Spleen (tissue), 11 donors: ENCODE measurements at regions not wholly inside any gene's neighbourhood (a gene's known extent, or its start where the extent isn't known, plus 50 kb on each side); places are given as distances from the start of the nearest gene placed in this dataset.

ENCODE experiments used
- DNase-seq: peaks from one replicate; pipeline ENCODE4 v3.0.0-alpha.2; 2020
- H3K27ac ChIP-seq, 8 donors: fragments of 200-600 bp; sonication (generic) in 7 of 8; 1 replicate in 4 of 8; 2 replicates in 4 of 8; pipeline versions ENCODE4 v1.5.0 to v1.8.0; 2016 to 2021; ENCODE audit warnings: inconsistent platforms in 4 of 8, mild to moderate bottlenecking in 4 of 8, moderate library complexity in 1 of 8
- H3K27me3 ChIP-seq, 7 donors: fragments of 200-600 bp; sonication (generic) in 6 of 7; replicated peaks in 1 of 7; 1 replicate in 4 of 7; 2 replicates in 3 of 7; pipeline versions ENCODE4 v1.5.0 to v1.8.0; 2016 to 2021; ENCODE audit warnings: inconsistent platforms in 3 of 7, mild to moderate bottlenecking in 1 of 7
- H3K36me3 ChIP-seq, 6 donors: fragments of 200-600 bp; sonication (generic) in 5 of 6; 1 replicate in 4 of 6; 2 replicates in 2 of 6; pipeline versions ENCODE4 v1.5.0 to v1.8.0; 2016 to 2021; ENCODE audit warnings: inconsistent platforms in 2 of 6
- H3K4me1 ChIP-seq, 6 donors: fragments of 200-600 bp; sonication (generic) in 5 of 6; 1 replicate in 3 of 6; 2 replicates in 3 of 6; pipeline versions ENCODE4 v1.5.0 to v1.8.0; 2016 to 2021; ENCODE audit warnings: inconsistent platforms in 3 of 6
- H3K4me3 ChIP-seq, 8 donors: fragments of 200-600 bp; sonication (generic) in 7 of 8; 1 replicate in 4 of 8; 2 replicates in 4 of 8; pipeline versions ENCODE4 v1.5.0 to v1.8.0; 2016 to 2021; ENCODE audit warnings: inconsistent platforms in 4 of 8, mild to moderate bottlenecking in 4 of 8, moderate library complexity in 2 of 8
- H3K9me3 ChIP-seq, 8 donors: fragments of 200-600 bp; sonication (generic) in 7 of 8; 1 replicate in 4 of 8; 2 replicates in 4 of 8; pipeline versions ENCODE4 v1.5.0 to v1.8.0; 2016 to 2021; ENCODE audit warnings: inconsistent platforms in 4 of 8
- POLR2A ChIP-seq, 3 donors: fragments of 450-650 bp; IDR thresholded peaks; one replicate each; pipeline ENCODE4 v1.5.1; 2017; ENCODE audit warnings: antibody characterized with exemption in 3 of 3, mild to moderate bottlenecking in 1 of 3
- POLR2AphosphoS5 ChIP-seq, 3 donors: sonication (generic); formaldehyde crosslinking; IDR thresholded peaks; one replicate each; pipeline ENCODE4 v1.5.1; 2017; ENCODE audit warnings: antibody characterized with exemption in 3 of 3
- WGBS, 5 donors: extraction: QIAGEN DNeasy Blood & Tissue Kit in 3 of 5; methylation state at CpG; one replicate each; pipeline versions ENCODE4 v1.1.5 to v1.1.7; 2013 to 2018; 5-methylcytosine and 5-hydroxymethylcytosine counted together
- intact Hi-C: fragments of 100-400 bp; cut with DNase I; formaldehyde crosslinking; loops from one replicate; pipeline ENCODE4 v1.15.0; 2023; ENCODE audit warnings: low total_unique reads
- TF ChIP-seq, protein P1 (sequence below), 11 experiments: fragments of 200-600 bp in 7 of 11; fragments of 450-650 bp in 4 of 11; sonication (generic) in 4 of 11; IDR thresholded peaks in 8 of 11; conservative IDR thresholded peaks in 3 of 11; 1 replicate in 7 of 11; 2 replicates in 4 of 11; pipeline versions ENCODE4 v1.4.0 to v1.8.0; 2016 to 2021; ENCODE audit warnings: antibody characterized with exemption in 11 of 11, inconsistent platforms in 4 of 11, mild to moderate bottlenecking in 1 of 11
- donor health status: healthy with polysubstance abuse.
- donor health status: DM: no; HTN: no; CAD: no; lungs with moderate emphysema.
- donor health status: DM: no; HTN: no; CAD: no.
- donor health status: Bipolar disorder and iron deficiency.
- donor health status: healthy.
- donor health status: DM: no; HTN: no; CAD: no.
- donor health status: DM: yes; HTN: yes; CAD: no.

DNA sequence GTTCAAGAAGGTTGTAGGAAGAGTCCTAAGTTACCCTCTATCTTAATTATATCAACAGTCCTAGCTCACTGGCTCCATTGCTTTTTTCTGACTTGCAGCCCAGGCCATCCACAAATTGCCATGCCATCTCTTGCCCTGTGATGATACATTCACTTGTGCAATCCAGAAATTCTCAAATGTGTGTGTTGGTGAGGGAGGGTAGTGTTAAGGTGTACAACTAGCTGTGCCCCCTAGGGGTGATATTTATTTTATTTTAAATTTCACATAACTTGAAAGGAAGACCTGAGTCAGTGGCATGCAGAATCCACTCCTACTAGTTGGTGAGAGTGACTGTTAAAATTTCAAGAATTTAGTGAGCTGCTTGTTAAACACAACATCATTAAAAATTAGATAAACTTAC is 156.1 kb upstream of the ANKRD28 start:
- Histone ChIP-seq H3K36me3 (no peaks in the 10 kb centered on the region), H3K9me3 (no peaks in the 10 kb centered on the region), H3K27ac (no peak overlapping the region), H3K4me3 (no peak overlapping the region), H3K4me1 (peaks cover 0 to 5% (median 0%) of the 10 kb centered on the region in 6 donors), H3K27me3 (no peaks in the 10 kb centered on the region)
- no peak for TF ChIP-seq POLR2AphosphoS5 (IDR thresholded peaks at IDR 0.05)
- TF ChIP-seq, protein P1, sequence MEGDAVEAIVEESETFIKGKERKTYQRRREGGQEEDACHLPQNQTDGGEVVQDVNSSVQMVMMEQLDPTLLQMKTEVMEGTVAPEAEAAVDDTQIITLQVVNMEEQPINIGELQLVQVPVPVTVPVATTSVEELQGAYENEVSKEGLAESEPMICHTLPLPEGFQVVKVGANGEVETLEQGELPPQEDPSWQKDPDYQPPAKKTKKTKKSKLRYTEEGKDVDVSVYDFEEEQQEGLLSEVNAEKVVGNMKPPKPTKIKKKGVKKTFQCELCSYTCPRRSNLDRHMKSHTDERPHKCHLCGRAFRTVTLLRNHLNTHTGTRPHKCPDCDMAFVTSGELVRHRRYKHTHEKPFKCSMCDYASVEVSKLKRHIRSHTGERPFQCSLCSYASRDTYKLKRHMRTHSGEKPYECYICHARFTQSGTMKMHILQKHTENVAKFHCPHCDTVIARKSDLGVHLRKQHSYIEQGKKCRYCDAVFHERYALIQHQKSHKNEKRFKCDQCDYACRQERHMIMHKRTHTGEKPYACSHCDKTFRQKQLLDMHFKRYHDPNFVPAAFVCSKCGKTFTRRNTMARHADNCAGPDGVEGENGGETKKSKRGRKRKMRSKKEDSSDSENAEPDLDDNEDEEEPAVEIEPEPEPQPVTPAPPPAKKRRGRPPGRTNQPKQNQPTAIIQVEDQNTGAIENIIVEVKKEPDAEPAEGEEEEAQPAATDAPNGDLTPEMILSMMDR (IDR thresholded peaks at IDR 0.05 in 8 of 11, conservative IDR thresholded peaks at IDR 0.05 in 3 of 11) = peak in 1 of 11 experiments; percentile 15
- intact Hi-C loops = no loop called here
- DNase-seq = no peak

DNA sequence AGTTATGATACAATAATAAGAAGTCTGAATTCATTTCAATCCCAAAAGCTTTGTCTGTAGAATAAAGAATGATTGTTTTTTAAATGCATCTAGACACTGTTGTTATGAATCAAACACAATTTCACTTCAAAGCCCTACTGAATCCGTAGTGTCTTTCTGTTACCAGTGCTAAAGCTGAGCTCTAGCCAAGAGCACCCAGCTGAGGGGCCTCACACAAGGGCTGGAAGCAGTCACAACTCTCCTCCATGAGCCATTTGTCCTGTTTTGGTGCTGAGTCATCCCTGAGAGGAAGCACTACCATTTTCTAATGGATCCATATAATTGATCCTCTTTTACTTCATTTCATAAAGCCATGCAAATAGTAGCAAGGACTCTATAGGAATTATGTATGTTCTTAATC is 158.2 kb upstream of the ANKRD28 start:
- intact Hi-C loops = no loop called here
- 66 to 86% (median 72%) methylated on average over 1 of the region's 1 CpG for WGBS, 5 donors
- Histone ChIP-seq H3K9me3 (no peaks in the 10 kb centered on the region), H3K36me3 (no peaks in the 10 kb centered on the region), H3K4me1 (peaks cover 0 to 5% (median 0%) of the 10 kb centered on the region in 6 donors), H3K4me3 (no peak overlapping the region), H3K27ac (no peak overlapping the region), H3K27me3 (no peaks in the 10 kb centered on the region)
- no peak for TF ChIP-seq POLR2A (IDR thresholded peaks at IDR 0.05)
- TF ChIP-seq POLR2AphosphoS5 (IDR thresholded peaks at IDR 0.05) = no peak
- TF ChIP-seq, protein P1 (IDR thresholded peaks at IDR 0.05 in 8 of 11, conservative IDR thresholded peaks at IDR 0.05 in 3 of 11) = no peak
- DNase-seq = no peak

DNA sequence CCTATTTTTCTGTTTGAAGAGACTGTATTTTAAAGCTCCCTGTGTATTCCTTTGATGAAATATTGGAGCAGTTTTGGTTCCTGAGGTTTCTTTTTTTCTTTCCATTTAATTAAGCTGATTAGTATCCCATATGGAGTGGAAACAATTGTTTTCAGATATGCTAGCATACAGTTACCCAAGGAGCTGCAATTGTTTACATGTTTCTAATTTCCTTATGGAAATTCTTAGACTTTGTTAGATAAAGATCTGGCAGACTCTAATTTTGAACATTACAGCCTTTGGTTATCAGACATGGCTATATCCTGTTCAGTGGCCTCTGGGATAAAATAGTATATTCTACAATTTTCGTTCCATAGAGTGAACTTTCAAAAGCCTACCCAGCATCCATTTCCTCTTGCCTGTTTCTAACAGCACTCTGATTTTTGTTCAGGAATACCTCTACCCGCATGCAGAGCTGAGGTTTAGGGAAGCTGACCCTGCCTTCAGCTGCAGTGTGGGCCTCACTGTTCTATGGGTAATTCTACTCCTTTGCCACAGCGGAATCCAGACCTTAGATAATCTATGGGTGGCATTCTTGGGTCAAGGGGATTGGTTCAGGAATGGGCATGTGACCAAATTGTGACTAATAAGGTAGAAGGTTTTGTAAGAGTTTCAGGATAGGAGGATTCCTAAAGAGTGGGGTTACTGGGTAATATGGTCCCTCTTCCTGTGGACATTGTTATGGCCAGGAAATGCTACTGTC is 161.1 kb upstream of the ANKRD28 start:
- Histone ChIP-seq H3K27ac (peak overlapping the region in 6 of 8 donors; percentile 5 to 42 (median 34)), H3K9me3 (no peaks in the 10 kb centered on the region), H3K27me3 (no peaks in the 10 kb centered on the region), H3K36me3 (no peaks in the 10 kb centered on the region), H3K4me1 (peaks cover 0 to 5% (median 0%) of the 10 kb centered on the region in 6 donors), H3K4me3 (no peak overlapping the region)
- no peak for DNase-seq
- 76 to 91% (median 81%) methylated on average over 3 of the region's 3 CpGs for WGBS, 5 donors
- TF ChIP-seq, protein P1 (IDR thresholded peaks at IDR 0.05 in 8 of 11, conservative IDR thresholded peaks at IDR 0.05 in 3 of 11) = no peak
- no peak for TF ChIP-seq POLR2AphosphoS5 (IDR thresholded peaks at IDR 0.05)
- TF ChIP-seq POLR2A (IDR thresholded peaks at IDR 0.05) = no peak
- intact Hi-C loops = no loop called here

DNA sequence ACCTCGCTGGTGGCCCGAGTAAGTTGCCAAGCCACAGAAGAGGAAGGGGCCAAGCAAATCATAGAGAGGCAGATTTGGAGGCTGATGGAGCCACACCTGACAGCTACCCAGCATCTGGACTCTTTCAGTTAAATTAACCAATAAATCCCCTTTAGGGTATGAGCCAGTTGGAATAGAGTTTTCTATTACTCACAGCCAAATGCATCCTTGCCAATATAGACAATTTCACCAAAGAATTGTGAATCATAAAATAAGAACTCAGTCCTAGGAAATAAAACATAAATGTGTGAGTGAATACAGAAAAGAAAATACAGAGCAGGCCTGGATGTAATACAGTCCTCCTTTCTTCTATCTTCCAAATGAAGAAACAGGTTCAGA is 161.6 kb upstream of the ANKRD28 start:
- Histone ChIP-seq H3K36me3 (no peaks in the 10 kb centered on the region), H3K27me3 (no peaks in the 10 kb centered on the region), H3K4me3 (no peak overlapping the region), H3K27ac (peak overlapping the region in 5 of 8 donors; percentile 5 to 42 (median 40)), H3K4me1 (peaks cover 0 to 7% (median 2%) of the 10 kb centered on the region in 6 donors), H3K9me3 (no peaks in the 10 kb centered on the region)
- 10 to 65% (median 42%) methylated on average over 2 of the region's 2 CpGs for WGBS, 5 donors
- DNase-seq = no peak
- TF ChIP-seq POLR2AphosphoS5 (IDR thresholded peaks at IDR 0.05) (no peak), POLR2A (IDR thresholded peaks at IDR 0.05) (no peak)
- TF ChIP-seq, protein P1 (IDR thresholded peaks at IDR 0.05 in 8 of 11, conservative IDR thresholded peaks at IDR 0.05 in 3 of 11) = no peak
- intact Hi-C loops = no loop called here
